Subcutaneous abdominal adipose tissue (tissue), 5 donors: ENCODE measurements at regions not wholly inside any gene's neighbourhood (a gene's known extent, or its start where the extent isn't known, plus 50 kb on each side); places are given as distances from the start of the nearest gene placed in this dataset.

Experiments used
- H3K27ac ChIP-seq: one replicate; pipeline ENCODE4 v1.7.0; 2013; ENCODE audit warnings: low read depth, mild to moderate bottlenecking, inconsistent platforms, low read length, moderate library complexity
- H3K27me3 ChIP-seq, 5 donors: one replicate each; pipeline ENCODE4 v1.7.0; 2013; ENCODE audit warnings: low read length in 5 of 5, inconsistent platforms in 1 of 5; ENCODE audit not compliant: control insufficient read depth in 5 of 5, insufficient read depth in 4 of 5
- H3K36me3 ChIP-seq, 5 donors: one replicate each; pipeline ENCODE4 v1.7.0; 2013; ENCODE audit warnings: low read length in 5 of 5; ENCODE audit not compliant: control insufficient read depth in 5 of 5, insufficient read depth in 5 of 5
- H3K4me1 ChIP-seq, 5 donors: one replicate each; pipeline ENCODE4 v1.7.0; 2013; ENCODE audit warnings: low read length in 5 of 5, mild to moderate bottlenecking in 3 of 5, moderate library complexity in 1 of 5; ENCODE audit not compliant: control insufficient read depth in 5 of 5, insufficient read depth in 5 of 5
- H3K4me3 ChIP-seq, 5 donors: one replicate each; pipeline ENCODE4 v1.7.0; 2013; ENCODE audit warnings: low read length in 5 of 5, low read depth in 1 of 5
- H3K9ac ChIP-seq, 5 donors: one replicate each; pipeline ENCODE4 v1.7.0; 2013; ENCODE audit warnings: low read length in 5 of 5, mild to moderate bottlenecking in 4 of 5, moderate library complexity in 3 of 5
- H3K9me3 ChIP-seq, 5 donors: one replicate each; pipeline ENCODE4 v1.7.0; 2013; ENCODE audit warnings: low read length in 5 of 5; ENCODE audit not compliant: control insufficient read depth in 5 of 5
- donor health status: healthy.
- donor health status: healthy.
- donor health status: healthy.
- donor health status: healthy.
- donor health status: healthy.

- Histone ChIP-seq H3K9ac (no peak overlapping the region), H3K9me3 (no peaks in the 10 kb centered on the region), H3K36me3 (no peaks in the 10 kb centered on the region), H3K4me1 (no peaks in the 10 kb centered on the region), H3K4me3 (no peak overlapping the region), H3K27me3 (no peaks in the 10 kb centered on the region), H3K27ac (no peak overlapping the region)
Measured at GRCh38 chr7:136214356-136214755, 237.2 kb upstream of the MTPN start.

DNA sequence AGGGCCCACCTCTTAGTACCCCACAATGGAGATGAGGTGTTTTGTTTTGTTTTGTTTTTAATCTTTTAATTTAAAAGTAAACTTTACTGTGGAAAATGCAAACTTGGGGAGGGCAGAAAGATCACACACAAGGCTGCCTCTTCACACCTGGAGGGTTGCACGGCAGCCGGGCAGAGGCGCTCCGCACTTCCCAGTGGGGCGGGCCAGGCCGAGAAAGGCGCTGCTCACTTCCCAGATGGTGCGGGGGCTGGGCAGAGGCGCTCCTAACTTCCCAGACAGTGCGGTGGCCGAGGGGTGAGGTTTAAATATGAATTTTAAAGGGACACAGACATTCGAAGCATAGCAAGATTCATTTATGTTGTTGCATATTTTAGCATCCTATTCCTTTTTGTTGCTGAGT lies 235.9 kb upstream of the MTPN start:
- H3K27me3 ChIP-seq = no peaks in the 10 kb centered on the region
- no peaks in the 10 kb centered on the region for H3K36me3 ChIP-seq
- no peaks in the 10 kb centered on the region for H3K4me1 ChIP-seq

DNA sequence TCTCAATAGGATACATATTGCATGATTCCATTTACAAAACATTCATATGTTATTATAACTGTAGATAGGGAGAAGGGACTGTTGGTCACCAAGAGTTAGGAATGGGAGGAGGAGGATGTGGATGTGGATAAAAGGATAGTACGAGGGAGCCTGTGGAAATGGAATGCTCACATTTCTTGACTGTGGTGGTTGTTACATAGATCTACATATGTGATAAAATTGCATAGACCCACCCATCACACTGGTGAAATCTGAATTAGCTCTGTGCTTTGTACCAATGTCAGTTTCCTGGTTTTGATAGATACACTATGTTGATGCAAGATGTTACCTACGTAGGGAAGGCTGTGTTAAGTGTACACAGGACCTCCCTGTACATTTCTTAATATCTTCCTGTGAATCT lies 233.5 kb upstream of the MTPN start:
- Histone ChIP-seq H3K4me1 (no peaks in the 10 kb centered on the region), H3K27ac (no peak overlapping the region), H3K9ac (no peak overlapping the region), H3K4me3 (no peak overlapping the region), H3K27me3 (no peaks in the 10 kb centered on the region), H3K36me3 (no peaks in the 10 kb centered on the region), H3K9me3 (no peaks in the 10 kb centered on the region)

More for the DNA sequence above, 235.9 kb upstream of the MTPN start:
- H3K27ac ChIP-seq = no peak overlapping the region
- H3K9ac ChIP-seq = no peak overlapping the region
- H3K4me3 ChIP-seq = no peak overlapping the region
- no peaks in the 10 kb centered on the region for H3K9me3 ChIP-seq

- Histone ChIP-seq H3K27me3 (no peaks in the 10 kb centered on the region), H3K9ac (no peak overlapping the region), H3K27ac (no peak overlapping the region), H3K4me3 (no peak overlapping the region), H3K9me3 (no peaks in the 10 kb centered on the region), H3K4me1 (no peaks in the 10 kb centered on the region), H3K36me3 (no peaks in the 10 kb centered on the region)
Measured at GRCh38 chr7:136210079-136210478, 232.9 kb upstream of the MTPN start.

- Histone ChIP-seq H3K4me3 (no peak overlapping the region), H3K9ac (no peak overlapping the region), H3K36me3 (no peaks in the 10 kb centered on the region), H3K27ac (no peak overlapping the region), H3K27me3 (no peaks in the 10 kb centered on the region), H3K9me3 (no peaks in the 10 kb centered on the region), H3K4me1 (no peaks in the 10 kb centered on the region)
Measured at GRCh38 chr7:136205956-136206355, 228.8 kb upstream of the MTPN start.

DNA sequence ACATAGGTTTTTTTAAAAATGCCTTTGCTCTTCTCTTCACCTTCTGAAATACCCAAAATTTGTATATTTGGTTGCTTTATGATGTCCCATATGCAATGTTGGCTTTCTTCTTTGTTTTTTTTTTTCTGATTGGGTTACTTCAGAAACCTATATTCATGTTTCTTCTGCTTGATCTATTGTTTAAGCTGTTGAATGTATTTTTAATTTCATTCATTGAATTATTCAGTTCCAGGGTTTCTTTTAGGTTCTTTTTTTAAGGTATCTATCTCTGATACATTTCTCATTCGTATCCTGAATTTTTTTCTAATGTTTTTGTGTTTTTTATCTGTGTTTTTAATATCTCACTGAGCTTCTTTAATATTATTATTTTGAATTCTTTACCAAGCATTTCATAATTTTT lies 221.0 kb upstream of the MTPN start:
- H3K27ac ChIP-seq = no peak overlapping the region
- no peaks in the 10 kb centered on the region for H3K36me3 ChIP-seq
- peaks cover 10 to 26% (median 21%) of the 10 kb centered on the region in 5 donors for H3K9me3 ChIP-seq
- no peaks in the 10 kb centered on the region for H3K27me3 ChIP-seq
- no peak overlapping the region for H3K9ac ChIP-seq
- no peak overlapping the region for H3K4me3 ChIP-seq
- H3K4me1 ChIP-seq = no peaks in the 10 kb centered on the region

DNA sequence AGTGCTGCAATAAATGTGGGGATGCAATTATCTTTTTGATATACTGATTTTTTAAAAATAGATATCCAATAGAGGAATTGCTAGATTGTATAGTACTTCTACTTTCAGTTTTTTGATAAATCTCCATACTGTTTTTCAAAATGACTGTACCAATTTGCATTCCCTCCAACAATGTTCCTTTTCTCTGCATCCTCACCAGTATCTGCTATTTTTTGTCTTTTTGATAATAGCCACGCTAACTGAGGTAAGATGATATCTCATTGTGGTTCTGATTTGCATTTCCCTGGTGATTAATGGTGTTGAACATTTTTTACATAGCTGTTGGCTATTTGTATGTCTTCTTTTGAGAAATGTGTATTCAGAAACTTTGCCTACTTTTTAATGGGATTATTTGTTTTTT lies 217.7 kb upstream of the MTPN start:
- Histone ChIP-seq H3K9me3 (peaks cover 10 to 26% (median 22%) of the 10 kb centered on the region in 5 donors), H3K27ac (no peak overlapping the region), H3K4me3 (no peak overlapping the region)

DNA sequence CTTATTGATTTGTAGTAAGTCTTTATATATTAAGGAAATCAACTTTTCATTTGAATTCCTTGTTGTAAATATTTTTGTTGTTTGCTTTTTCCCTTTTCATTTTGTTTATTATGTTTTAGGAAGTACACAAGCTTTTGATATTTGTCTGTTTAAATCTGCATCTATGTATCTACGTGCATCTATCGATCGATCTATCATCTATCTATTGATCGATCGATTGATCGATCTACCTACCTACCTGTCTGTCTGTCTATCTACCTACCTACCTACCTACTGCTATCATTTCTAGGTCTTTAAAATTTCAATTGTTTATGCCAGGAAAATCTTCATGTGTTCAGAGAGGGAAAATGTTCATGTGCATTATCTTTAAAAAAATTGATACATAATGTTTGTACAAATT lies 216.8 kb upstream of the MTPN start:
- H3K36me3 ChIP-seq = no peaks in the 10 kb centered on the region
- peaks cover 8 to 21% (median 13%) of the 10 kb centered on the region in 5 donors for H3K9me3 ChIP-seq
- no peak overlapping the region for H3K27ac ChIP-seq
- no peak overlapping the region for H3K9ac ChIP-seq
- H3K27me3 ChIP-seq = no peaks in the 10 kb centered on the region
- H3K4me3 ChIP-seq = no peak overlapping the region
- H3K4me1 ChIP-seq = no peaks in the 10 kb centered on the region

More for the DNA sequence above, 217.7 kb upstream of the MTPN start:
- H3K4me1 ChIP-seq = no peaks in the 10 kb centered on the region
- H3K36me3 ChIP-seq = no peaks in the 10 kb centered on the region
- H3K27me3 ChIP-seq = no peaks in the 10 kb centered on the region
- no peak overlapping the region for H3K9ac ChIP-seq

DNA sequence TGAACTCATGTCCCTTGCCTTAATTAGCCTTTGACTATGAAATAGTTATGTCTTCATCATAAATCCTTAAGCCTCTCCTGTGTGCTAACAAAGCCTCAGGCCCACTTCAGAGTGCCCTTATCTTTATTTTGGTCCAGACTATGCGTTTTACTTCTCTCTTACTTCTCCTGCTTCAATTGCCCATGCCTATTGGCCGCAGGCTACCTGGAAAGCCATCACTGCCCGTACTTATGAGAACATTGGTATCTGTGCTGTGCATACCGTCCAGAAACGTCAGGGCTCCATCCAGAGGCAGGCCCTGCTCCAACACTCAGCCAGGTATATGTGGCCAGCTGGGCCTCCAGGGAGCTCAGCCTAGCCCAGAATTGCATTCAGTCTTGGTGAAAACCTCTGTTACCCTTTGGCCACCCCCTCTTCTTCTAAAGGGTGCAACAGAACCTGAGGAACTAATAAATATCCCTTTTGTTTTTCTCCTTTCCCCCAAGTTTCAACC lies 212.4 kb upstream of the MTPN start:
- no peaks in the 10 kb centered on the region for H3K36me3 ChIP-seq
- H3K27ac ChIP-seq = no peak overlapping the region
- no peaks in the 10 kb centered on the region for H3K27me3 ChIP-seq
- H3K4me1 ChIP-seq = no peaks in the 10 kb centered on the region
- no peak overlapping the region for H3K4me3 ChIP-seq
- no peak overlapping the region for H3K9ac ChIP-seq
- H3K9me3 ChIP-seq = peaks cover 0 to 6% (median 0%) of the 10 kb centered on the region in 5 donors

- Histone ChIP-seq H3K27me3 (peaks cover 0 to 2% (median 0%) of the 10 kb centered on the region in 5 donors), H3K9ac (no peak overlapping the region), H3K9me3 (no peaks in the 10 kb centered on the region), H3K27ac (no peak overlapping the region), H3K4me1 (no peaks in the 10 kb centered on the region), H3K4me3 (no peak overlapping the region), H3K36me3 (no peaks in the 10 kb centered on the region)
Measured at GRCh38 chr7:136186281-136186680, 209.1 kb upstream of the MTPN start.

- H3K4me1 ChIP-seq = no peaks in the 10 kb centered on the region
- H3K9ac ChIP-seq = no peak overlapping the region
- H3K27ac ChIP-seq = no peak overlapping the region
- peaks cover 0 to 2% (median 0%) of the 10 kb centered on the region in 5 donors for H3K27me3 ChIP-seq
- H3K9me3 ChIP-seq = no peaks in the 10 kb centered on the region
- no peaks in the 10 kb centered on the region for H3K36me3 ChIP-seq
- H3K4me3 ChIP-seq = no peak overlapping the region
Measured at GRCh38 chr7:136184719-136185118, 207.6 kb upstream of the MTPN start.
